ENCODE measurements at regions not wholly inside any gene's neighbourhood (a gene's known extent, or its start where the extent isn't known, plus 50 kb on each side); places are given as distances from the start of the nearest gene placed in this dataset.

DNA sequence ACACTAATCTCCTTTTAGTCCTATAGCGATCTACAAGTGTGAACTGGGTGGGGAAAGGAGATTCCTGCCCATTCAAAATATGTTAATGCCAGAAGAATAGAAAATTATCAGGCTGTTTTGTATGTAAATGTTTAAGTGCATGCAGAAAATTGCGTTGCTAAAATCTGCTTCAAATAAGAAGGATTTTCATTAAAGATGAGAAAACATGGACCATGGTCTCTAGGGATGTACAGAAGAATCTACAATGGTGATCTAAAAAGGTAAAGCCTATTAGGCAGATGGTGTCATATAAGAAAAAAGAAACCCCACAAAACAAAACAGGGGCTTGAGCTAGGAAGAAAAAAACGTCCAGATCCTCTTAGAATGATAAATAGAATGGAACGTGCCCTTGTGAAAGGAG lies 287.5 kb upstream of the ROBO1 start:
- no peak for TF ChIP-seq CTCF (IDR thresholded peaks at IDR 0.05)

DNA sequence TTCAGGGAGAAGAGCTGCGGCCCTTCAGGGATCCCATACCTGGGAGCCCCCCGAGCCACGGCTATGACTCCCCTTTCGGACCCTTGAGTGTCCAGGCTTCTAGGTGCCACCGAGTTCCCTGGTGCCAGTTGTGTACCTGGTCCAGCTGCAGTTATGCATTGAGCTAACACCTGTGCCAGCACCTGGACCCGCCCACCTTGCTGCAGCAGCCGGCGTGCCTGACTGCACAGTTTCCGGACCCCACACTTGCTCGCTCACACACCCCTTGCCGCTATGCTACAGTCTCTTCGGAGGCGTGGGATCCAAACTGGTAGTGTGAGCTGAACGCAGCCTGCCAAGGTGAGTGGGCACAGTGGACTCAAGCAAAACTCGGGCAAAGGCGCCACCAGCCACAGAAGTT lies 284.5 kb upstream of the ROBO1 start:
- TF ChIP-seq CTCF (IDR thresholded peaks at IDR 0.05): no peak

GRCh38 chr3:80051602-80051962 lies 283.8 kb upstream of the ROBO1 start:
- TF ChIP-seq CTCF (IDR thresholded peaks at IDR 0.05): no peak

- no peak for TF ChIP-seq CTCF (IDR thresholded peaks at IDR 0.05)
These were observed 283.2 kb upstream of the ROBO1 start for GRCh38 chr3:80050826-80051601.

GRCh38 chr3:80043226-80043625 lies 275.4 kb upstream of the ROBO1 start:
- TF ChIP-seq CTCF (IDR thresholded peaks at IDR 0.05): no peak

DNA sequence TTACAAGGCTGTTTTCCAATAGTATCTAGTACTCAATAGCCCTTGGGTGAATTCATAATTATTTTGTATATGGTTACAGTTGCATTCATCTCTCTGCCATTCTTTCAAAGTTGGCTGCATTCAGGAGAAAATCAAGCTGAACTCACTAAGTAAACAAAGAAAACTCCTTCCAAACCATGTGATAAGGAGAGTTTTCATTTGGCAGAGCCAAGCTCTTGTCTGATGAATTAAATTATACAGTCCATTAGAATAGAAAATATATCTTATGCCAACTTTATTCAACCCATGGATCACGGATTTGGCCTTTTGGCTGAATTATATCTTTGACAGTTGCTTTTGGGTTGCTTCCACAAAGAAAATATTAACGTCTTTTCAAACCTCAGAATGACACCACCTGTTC lies 272.3 kb upstream of the ROBO1 start:
- no peak for TF ChIP-seq CTCF (IDR thresholded peaks at IDR 0.05)

DNA sequence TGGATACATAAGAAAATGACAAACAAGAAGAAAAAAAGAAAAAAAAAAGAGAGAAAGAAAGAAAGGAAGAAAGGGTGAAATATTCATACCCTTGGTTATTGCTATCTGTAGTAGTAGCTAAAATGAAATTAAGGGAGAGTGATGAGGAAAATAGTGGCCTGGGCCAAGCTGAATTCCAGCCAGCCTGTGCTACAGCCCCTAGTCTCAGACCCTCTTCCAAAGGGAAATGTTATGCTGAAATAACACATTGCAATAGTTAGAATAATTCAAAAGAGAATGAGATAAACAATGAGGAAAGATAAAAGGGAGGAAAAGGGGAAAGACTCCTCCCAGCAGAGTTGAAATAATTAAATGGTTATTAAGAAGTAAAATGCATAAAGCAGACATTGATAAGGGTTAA lies 268.4 kb upstream of the ROBO1 start:
- TF ChIP-seq CTCF (IDR thresholded peaks at IDR 0.05): no peak

DNA sequence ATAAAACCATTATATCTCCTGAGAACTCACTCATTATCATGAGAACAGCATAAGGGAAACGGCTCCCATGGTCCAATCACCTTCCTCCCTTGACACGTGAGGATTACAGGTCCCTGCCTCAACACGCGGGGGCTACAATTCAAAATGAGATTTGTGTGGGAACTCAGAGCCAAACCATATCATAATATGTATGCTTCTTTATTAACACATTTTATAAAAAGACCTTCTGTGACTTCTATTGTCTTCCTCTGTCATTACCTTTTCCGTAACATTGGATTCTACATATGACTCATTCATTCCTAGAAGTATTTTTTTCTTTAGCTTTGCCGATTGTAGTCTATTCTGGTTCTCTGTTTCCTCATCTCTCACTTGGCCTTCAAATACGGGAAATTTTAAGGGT lies 267.2 kb upstream of the ROBO1 start:
- no peak for TF ChIP-seq CTCF (IDR thresholded peaks at IDR 0.05)
